Caki2 (cell line): ENCODE measurements at regions not wholly inside any gene's neighbourhood (a gene's known extent, or its start where the extent isn't known, plus 50 kb on each side); places are given as distances from the start of the nearest gene placed in this dataset.

Source experiments
- DNase-seq: peaks from one replicate; pipeline ENCODE4 v3.0.0-alpha.2; 2015; ENCODE audit warnings: low read depth
- in situ Hi-C: cut with HindIII; loops from 2 replicates; pipeline ENCODE4 v1.10.0; 2016; ENCODE audit warnings: low sequenced_read_pairs, low pct_unique_long_range_greater_than_20kb, mixed read lengths

DNA sequence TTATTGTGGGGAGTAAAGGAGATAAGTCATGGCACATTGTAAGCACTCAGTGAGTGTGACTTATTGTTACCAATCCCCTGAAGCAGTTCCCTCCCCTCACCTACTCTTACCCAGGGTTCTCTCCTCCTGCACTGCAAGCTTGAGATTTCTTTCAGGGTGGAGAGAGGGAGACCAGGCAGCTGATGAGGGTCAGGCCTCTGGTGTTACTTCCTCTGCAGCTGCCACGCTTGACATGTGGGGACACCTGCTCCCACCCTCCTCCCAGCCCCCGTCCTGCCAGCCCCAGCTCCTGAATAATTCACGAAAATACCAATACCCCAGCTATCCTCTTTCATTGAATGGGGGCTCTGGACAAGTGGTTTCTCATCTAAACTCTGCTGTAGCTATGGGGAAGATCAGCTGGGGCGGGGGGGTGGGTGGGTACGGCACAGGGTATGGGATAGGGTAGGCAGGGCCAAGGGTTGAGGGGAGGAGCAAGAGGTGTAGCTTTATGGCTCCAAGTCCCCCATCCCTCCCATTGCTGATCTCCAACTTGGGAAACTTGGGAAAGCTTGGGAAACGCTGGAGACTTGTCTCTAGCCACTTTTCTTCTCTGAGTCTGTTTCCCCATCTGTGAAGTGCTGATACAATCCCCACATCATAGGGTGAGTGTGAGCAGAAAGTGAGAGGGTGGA, 148.5 kb upstream of the PJA1 start:
- no peak for DNase-seq
- in situ Hi-C loops = no loop called here

DNA sequence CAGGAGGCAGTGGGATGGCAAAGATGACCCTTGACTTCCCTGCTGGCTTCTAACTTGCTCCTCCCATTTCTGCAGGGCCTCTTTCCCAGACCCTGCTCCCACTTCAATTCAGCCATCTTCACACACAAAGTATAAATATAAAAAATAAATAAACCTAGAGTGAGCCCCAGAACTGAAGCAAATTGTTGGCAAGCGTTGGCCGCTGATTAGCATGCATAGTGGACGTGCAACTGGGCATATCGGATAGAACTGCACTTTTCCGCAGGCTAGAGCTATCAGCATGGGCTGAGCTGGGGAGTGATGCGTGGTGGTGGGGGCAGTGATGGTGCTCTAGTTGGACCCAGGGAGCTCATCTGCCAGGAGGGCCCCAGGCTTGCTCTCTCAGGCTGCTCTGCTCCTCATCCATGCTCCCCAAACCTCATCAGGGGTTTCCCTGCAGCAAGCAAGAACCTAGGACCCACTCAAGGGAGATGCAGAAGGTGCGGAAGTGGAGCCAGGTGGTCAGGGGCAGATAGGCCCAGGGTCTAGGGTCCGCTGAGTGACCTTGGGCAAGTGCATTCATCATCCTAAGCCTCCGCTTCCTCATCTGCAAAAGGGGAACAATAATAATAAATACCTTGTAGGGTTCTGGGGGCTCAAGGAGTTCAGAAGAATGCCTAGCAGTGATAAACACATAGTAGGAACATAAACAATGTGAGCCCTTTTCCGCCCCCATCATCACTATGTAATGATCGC, 146.8 kb upstream of the PJA1 start:
- no peak for DNase-seq
- in situ Hi-C loops = no loop called here

- in situ Hi-C loops = no loop called here
- no peak for DNase-seq
These were observed 144.0 kb upstream of the PJA1 start for GRCh38 chrX:69309074-69309792.

GRCh38 chrX:69307756-69308155, 142.5 kb upstream of the PJA1 start:
- in situ Hi-C loops = no loop called here
- no peak for DNase-seq

- no peak for DNase-seq
- in situ Hi-C loops = no loop called here
These were observed 141.8 kb upstream of the PJA1 start for GRCh38 chrX:69307029-69307428.

- in situ Hi-C loops = no loop called here
- no peak for DNase-seq
These were observed 140.8 kb upstream of the PJA1 start for GRCh38 chrX:69306063-69306404.

- in situ Hi-C loops = no loop called here
These were observed 140.2 kb upstream of the PJA1 start for GRCh38 chrX:69305333-69306062.

GRCh38 chrX:69303231-69303630, 138.0 kb upstream of the PJA1 start:
- DNase-seq = no peak
- in situ Hi-C loops = no loop called here

More at GRCh38 chrX:69305333-69306062, 140.2 kb upstream of the PJA1 start:
- no peak for DNase-seq

GRCh38 chrX:69299951-69300714, 134.9 kb upstream of the PJA1 start:
- DNase-seq = no peak
- in situ Hi-C loops = no loop called here

DNA sequence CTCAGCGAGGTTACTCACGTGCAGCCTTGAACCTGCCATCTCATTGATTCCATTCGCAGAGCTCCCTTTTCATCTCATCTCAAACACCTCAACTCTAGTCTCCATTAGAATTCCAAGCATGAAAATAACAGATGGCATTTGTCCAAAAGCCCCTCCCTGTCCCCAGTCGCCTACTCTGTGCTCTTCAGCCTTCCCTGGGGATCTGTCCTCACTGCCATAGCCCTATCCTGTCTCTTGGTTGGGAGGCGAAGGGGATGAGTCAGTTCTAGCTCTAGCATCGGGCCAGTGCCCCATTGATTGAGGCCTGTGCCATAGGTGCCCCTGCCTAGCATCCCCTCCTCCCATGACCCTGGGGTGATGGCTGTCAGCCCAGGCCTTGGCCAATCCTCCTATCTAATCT, 134.0 kb upstream of the PJA1 start:
- no peak for DNase-seq
- in situ Hi-C loops = no loop called here

DNA sequence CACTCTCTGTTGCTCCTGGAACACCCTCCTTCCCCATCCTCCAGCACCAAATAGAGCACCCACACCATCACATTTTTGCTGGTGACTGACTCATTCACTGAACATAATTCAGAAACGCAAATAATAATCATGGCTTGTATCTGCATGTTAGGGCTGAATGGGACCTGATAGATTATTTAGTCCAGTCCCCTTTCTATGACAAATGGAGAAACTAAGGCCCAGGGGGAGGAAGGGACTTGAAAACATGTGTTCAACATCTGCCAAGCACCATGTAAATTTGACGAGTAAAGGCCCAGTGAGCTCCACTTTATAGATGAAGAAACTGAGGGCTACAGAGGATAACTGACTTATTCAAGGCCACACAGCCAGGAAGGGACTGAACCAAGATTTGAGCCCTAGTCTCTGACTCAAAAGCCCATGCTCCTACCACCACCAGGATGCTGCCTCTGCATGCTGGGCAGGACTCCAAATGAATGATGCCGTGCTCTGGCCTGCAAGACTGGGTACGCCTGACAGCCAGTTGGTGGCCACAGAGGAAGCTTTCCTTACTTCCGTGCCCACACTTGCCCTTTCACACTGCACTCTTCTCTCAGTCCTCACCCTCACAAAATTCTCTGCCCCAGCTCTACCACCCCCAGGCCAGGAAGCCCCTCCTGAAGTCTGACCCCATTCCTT, 133.3 kb upstream of the PJA1 start:
- no peak for DNase-seq
- in situ Hi-C loops = no loop called here

GRCh38 chrX:69297506-69297905, 132.3 kb upstream of the PJA1 start:
- in situ Hi-C loops = no loop called here

GRCh38 chrX:69293776-69294601, 128.7 kb upstream of the PJA1 start:
- no peak for DNase-seq

More at GRCh38 chrX:69297506-69297905, 132.3 kb upstream of the PJA1 start:
- no peak for DNase-seq

GRCh38 chrX:69291116-69291515, 125.9 kb upstream of the PJA1 start:
- in situ Hi-C loops = no loop called here
- no peak for DNase-seq

More at GRCh38 chrX:69293776-69294601, 128.7 kb upstream of the PJA1 start:
- in situ Hi-C loops = no loop called here

- no peak for DNase-seq
- in situ Hi-C loops = no loop called here
These were observed 125.0 kb upstream of the PJA1 start for GRCh38 chrX:69290292-69290691.

- in situ Hi-C loops = no loop called here
- DNase-seq = no peak
These were observed 124.5 kb upstream of the PJA1 start for GRCh38 chrX:69289793-69290123.
